ENCODE measurements at regions not wholly inside any gene's neighbourhood (a gene's known extent, or its start where the extent isn't known, plus 50 kb on each side); places are given as distances from the start of the nearest gene placed in this dataset.

- TF ChIP-seq REST (IDR thresholded peaks at IDR 0.05; ENCODE audit: borderline replicate concordance) (no peak), EP300 (conservative IDR thresholded peaks at IDR 0.05; ENCODE audit: poor library complexity, severe bottlenecking) (no peak), CTCF (IDR thresholded peaks at IDR 0.05; ENCODE audit: poor library complexity, severe bottlenecking) (no peak), EZH2 (IDR thresholded peaks at IDR 0.05; ENCODE audit: borderline replicate concordance, insufficient read depth, low read length, poor library complexity, severe bottlenecking) (no peak), RAD21 (conservative IDR thresholded peaks at IDR 0.05) (no peak), POLR2AphosphoS5 (IDR thresholded peaks at IDR 0.05) (no peak), TAF1 (IDR thresholded peaks at IDR 0.05; ENCODE audit: low read depth) (no peak)
Measured at GRCh38 chr1:229749992-229750391, 123.9 kb downstream of the URB2 start.
